ENCODE measurements at regions not wholly inside any gene's neighbourhood (a gene's known extent, or its start where the extent isn't known, plus 50 kb on each side); places are given as distances from the start of the nearest gene placed in this dataset.

DNA sequence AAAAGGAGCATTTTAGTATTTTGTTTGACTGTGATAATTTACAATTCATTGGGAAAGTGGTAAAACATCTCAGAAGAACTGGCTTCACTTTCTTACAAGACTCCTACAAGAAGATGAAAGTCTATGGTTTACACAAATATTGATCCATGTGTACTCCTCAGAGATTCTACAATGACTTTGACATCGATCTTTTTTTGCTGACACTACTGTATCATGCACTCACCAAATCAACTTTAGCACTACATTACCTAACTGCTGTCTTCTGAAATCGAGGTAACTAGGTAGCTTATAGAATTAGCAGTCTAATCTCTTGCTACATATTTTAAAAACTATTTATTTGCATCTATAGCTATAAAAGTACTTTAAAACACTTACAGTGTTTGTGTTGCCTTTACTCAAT, 757.6 kb downstream of the TBL1XR1 start:
- no peak overlapping the region for H3K4me3 ChIP-seq
- TF ChIP-seq, protein P1, sequence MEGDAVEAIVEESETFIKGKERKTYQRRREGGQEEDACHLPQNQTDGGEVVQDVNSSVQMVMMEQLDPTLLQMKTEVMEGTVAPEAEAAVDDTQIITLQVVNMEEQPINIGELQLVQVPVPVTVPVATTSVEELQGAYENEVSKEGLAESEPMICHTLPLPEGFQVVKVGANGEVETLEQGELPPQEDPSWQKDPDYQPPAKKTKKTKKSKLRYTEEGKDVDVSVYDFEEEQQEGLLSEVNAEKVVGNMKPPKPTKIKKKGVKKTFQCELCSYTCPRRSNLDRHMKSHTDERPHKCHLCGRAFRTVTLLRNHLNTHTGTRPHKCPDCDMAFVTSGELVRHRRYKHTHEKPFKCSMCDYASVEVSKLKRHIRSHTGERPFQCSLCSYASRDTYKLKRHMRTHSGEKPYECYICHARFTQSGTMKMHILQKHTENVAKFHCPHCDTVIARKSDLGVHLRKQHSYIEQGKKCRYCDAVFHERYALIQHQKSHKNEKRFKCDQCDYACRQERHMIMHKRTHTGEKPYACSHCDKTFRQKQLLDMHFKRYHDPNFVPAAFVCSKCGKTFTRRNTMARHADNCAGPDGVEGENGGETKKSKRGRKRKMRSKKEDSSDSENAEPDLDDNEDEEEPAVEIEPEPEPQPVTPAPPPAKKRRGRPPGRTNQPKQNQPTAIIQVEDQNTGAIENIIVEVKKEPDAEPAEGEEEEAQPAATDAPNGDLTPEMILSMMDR (IDR thresholded peaks at IDR 0.05) = no peak
- no peak overlapping the region for H3K27ac ChIP-seq
- no peak for DNase-seq (ENCODE audit: low spot score)

DNA sequence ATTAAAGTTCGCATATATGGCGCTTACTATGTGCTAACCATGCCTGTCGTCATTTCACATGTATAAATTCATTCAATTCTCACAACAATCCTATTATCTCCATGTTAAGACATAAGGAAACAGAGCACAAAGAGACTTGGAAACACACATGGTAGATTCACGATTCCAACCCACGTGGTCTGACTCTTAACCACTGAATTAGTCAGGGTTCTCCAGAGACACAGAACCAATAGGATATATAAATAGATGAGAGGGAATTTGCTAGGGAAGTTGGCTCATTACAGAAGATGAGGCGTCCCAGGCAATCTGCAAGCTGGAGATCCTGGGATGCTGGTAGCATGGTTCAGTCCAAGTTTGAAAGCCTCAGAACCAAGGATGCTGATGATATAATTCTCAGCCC, 765.3 kb downstream of the TBL1XR1 start:
- H3K4me3 ChIP-seq = no peak overlapping the region
- H3K27ac ChIP-seq = no peak overlapping the region
- TF ChIP-seq, protein P1 (IDR thresholded peaks at IDR 0.05) = no peak
- no peak for DNase-seq (ENCODE audit: low spot score)

DNA sequence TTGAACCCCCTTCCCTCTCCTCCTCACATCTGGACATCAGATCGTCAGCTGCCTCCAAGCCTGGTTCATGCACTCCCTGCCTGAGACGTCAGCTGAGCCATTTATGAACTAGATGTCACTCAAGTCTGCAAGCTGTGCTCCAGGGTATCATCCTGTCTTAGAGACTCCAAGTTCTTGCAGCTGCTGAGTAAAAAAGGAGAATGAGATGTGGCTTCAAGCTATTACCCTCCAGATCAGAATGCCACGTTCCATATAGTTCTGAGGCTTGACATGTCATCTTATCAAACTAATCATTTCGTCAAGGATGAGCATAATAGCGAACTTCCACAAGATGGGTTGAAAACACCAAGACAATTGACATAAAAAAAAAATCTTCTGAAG, 766.3 kb downstream of the TBL1XR1 start:
- TF ChIP-seq, protein P1 (IDR thresholded peaks at IDR 0.05) = no peak
- no peak overlapping the region for H3K4me3 ChIP-seq
- no peak for DNase-seq (ENCODE audit: low spot score)
- H3K27ac ChIP-seq = no peak overlapping the region

DNA sequence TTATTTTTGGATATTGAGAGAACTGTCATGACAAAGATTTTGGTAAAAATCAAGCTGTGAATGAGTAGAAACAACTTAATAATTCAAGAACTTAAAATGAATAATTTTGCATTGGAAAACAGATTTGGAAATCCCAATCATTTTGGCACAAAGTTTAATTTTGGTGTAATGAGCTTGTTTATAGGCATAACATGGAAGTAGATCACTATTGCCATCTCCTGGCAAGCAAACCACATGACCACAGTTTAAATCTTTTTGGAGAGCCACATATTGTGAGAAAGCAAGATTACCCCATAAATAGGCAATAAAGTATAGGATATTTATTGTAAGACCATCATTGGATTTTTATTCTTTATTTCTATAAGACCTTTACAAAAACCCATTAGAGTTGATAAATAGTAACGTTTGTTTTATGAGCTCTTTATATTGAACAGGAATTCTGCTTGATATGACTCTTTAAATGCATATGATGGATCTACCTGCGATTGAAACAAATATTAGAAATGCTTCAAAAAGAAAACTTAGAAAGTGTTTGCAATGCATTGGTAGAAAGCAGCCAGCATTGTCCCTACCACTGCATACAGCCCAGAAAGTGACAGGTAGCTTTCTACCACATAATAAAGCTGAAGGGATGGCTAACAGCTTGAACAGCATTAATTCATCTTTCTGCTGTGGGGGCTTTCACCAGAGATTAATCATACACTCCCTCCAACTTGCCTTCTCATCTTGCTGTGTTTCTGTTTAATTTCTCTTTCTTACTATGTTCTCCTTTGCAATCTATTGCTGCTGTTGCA, 766.8 kb downstream of the TBL1XR1 start:
- TF ChIP-seq, protein P1 (IDR thresholded peaks at IDR 0.05) = no peak
- no peak for DNase-seq (ENCODE audit: low spot score)
- no peak overlapping the region for H3K4me3 ChIP-seq
- no peak overlapping the region for H3K27ac ChIP-seq

DNA sequence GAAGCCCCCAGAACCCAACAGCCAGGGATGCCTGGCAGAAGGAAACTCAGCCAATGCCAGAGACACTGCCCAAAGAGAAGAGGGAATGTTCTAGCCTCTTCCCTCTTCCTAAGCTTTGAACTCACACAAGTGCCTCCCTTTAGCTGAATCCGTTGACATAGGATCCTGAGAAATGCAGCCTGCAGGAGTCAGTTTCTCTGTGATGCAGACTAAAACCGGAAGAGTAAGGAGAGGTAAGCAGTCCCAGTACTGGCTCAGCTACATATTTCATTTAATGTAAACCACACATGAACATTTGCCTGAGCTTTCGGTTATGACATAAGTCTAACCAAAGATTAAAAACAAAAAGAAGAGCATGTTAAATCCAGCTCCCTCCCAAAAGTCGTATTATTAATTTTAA, 768.7 kb downstream of the TBL1XR1 start:
- Histone ChIP-seq H3K27ac (no peak overlapping the region), H3K4me3 (no peak overlapping the region)
- no peak for DNase-seq (ENCODE audit: low spot score)
- TF ChIP-seq, protein P1 (IDR thresholded peaks at IDR 0.05) = no peak

DNA sequence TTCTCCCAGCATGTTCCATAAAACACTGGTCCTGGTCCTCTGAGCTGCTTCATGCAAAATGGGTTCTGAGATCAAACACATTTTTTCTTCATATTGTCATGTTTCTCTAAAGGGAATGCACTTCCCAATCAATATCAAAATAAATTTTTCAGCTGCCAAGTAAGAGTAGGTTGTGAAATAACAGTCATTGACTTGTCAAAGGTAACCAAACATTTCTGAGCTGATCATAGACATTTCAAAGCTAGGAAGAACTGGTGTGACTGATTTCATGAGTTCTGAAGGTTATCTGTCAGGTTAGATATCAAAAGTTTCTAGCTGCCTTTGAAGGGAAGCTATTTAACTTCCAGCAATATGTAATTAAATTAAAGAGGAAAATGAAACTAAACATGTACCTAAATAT, 770.9 kb downstream of the TBL1XR1 start:
- no peak for DNase-seq (ENCODE audit: low spot score)
- TF ChIP-seq, protein P1 (IDR thresholded peaks at IDR 0.05) = no peak
- Histone ChIP-seq H3K4me3 (no peak overlapping the region), H3K27ac (no peak overlapping the region)

DNA sequence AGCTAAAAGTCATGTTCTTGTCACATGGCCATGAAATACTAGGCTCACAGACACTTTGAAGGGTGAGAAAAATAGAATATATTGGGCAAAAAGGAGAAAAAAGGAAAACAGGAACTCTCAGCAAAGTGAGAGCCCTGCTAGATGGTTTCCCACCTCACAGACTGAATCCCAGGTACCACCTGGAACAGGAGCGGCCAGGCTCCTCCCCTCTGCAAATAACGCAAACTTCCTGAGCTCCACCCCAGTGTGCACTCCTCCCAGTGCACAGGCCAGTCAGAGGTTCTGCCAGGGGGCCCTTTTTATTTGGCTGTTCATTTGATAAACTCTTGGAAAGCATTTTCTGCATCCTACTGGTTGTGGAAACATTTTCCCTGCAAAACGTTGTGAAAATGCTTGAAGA, 780.4 kb downstream of the TBL1XR1 start:
- no peak for DNase-seq (ENCODE audit: low spot score)
- Histone ChIP-seq H3K27ac (no peak overlapping the region), H3K4me3 (no peak overlapping the region)
- TF ChIP-seq, protein P1 (IDR thresholded peaks at IDR 0.05) = no peak
